Hypothalamus (tissue), 51 donors: ENCODE measurements at regions not wholly inside any gene's neighbourhood (a gene's known extent, or its start where the extent isn't known, plus 50 kb on each side); places are given as distances from the start of the nearest gene placed in this dataset.
A peak's percentile ranks its signal among the peaks of the same experiment; 100 is the strongest.

ENCODE experiments used
- DNase-seq, 51 donors: peaks; one replicate each; lab custom pipeline; 2025; lab: John Stamatoyannopoulos, UW

DNA sequence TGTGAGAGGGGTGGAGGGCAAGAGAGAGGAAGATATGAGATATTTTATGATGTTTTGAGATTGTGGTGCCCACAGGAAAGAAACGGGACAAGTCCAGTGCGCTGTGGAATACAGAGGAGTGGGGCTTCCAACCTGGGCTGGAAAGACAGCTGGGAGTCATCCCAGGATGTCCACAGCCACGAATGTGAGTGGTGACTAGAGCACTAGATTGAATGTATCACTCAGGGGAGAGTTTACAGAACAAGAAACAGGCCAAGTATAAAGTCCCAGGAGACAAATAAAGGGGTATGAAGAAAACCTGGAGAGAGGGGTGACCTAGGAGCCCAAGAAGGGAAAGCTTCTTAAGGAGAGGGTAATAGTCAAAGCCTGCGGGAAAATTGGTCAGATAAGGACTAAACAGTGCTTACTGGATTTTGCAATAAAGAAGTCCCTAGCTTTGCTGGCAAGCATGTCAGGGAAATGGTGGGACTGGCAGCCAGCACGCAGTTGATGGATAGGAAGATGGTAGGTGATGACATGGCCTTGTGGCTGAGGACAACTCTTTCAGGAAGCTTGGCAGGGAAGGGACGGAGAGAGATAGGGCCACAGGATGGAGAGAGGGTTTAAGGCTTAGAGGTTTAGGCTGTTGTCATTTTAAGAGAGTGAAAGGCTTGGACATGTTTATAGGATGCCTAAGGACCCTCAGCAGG, 114.5 kb downstream of the AXIN2 start:
- DNase-seq: no peak

DNA sequence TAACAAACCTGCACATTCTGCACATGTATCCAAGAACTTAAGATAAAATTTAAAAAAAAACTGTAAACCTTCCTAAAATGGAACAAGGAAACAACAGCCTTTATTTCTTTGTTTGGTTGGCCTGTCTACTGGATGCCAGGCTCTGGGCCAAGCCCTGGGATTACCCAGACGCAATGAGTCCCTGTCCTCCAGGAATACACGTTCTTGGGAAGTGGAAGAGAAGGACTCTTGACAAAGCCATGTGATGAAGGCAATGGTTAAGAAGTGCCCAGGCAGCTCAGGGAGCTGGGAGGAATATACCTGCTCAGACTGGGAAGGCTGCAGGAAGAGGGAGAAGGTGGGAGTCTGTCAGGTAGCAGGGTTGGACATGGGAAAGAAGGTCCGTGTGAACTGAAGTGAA, 115.4 kb downstream of the AXIN2 start:
- peak in 2 of 51 donors; percentile 1 to 3 for DNase-seq

DNA sequence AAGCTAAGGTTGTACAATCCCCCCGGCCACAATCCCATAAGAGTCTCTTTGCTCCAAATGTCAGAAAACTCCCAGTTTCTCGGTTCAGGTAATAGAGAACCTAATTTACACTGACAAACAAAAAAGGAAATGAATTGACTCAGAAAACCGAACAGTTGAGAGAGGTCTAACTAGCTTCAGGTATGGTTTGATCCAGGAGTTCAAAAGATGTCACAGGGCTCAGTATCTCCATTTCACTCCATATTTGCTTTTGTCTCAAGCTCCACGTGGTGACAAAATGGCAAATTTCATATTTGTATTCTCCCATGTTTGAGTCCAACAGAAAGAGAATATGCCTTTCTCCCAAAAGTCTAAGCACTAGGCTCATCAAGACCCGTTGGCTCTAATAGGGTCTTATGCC, 117.4 kb downstream of the AXIN2 start:
- no peak for DNase-seq

DNA sequence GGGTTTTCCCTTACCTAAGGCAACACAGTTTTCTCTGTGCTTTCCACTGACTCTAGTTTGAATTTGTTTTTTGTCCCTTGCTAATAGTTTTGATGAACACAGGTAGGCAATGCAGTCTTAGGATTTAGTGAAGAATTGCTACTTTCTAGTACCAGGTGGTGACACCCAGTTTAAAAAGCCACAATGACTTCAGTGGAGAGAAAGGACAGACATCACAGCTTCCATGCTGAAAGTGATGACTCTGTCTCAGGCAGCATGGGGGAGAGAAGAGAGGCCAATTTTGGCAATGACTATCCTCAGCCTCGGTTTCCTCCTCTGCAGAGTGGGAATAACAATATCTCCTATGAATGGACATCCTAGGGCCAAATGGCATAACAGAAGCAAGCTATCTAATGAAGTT, 118.8 kb downstream of the AXIN2 start:
- DNase-seq: no peak

DNA sequence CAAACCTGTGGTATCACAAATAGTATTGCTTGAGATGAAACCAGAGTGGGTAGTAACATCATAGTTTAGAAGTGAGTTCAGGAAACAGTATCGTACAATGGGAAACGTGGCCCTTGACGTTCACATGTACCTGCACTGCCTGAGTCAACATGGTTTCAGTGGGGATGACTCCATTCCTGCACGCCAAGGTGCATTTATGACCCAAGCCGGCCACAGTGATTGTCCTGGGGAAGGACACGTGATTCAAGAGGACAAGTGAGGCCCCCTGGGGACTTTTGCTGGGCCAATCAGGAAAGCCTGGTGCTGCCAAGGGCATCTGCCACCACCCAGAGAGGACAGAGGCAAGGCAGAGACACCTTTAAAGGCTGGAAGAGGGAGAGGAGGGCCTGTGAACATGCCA, 119.2 kb downstream of the AXIN2 start:
- DNase-seq: no peak

GRCh38 chr17:65441053-65441605, 120.3 kb downstream of the AXIN2 start:
- no peak for DNase-seq

DNA sequence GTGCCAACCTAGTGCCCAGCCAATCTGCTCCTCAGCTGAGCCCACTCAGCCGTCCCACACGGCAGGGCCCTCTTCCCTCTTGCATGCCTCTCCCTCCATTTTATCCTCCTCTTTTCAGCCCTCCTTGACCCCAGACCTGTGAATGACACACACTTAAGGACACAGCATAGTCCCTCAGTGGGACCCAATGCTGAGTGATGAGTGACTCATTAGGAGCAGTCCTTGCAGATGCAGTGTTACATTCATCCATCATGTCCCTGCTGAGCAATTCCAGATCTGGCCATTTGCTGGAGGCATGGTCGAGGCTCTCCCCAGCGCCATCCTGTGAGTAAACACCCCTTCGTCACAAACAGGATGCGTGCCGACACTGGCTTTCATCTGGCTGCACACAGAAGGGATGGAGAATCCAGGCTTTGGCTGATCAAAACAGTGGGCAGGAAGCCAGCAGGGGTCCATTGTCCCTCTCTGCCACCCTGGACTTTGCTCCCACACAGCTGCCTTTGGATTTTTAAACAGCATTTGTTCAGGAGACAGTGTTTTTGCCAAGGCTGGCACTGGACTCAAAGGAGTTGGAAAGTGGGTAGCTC, 122.6 kb downstream of the AXIN2 start:
- DNase-seq: peak in 14 of 51 donors; percentile 4 to 44 (median 17)

DNA sequence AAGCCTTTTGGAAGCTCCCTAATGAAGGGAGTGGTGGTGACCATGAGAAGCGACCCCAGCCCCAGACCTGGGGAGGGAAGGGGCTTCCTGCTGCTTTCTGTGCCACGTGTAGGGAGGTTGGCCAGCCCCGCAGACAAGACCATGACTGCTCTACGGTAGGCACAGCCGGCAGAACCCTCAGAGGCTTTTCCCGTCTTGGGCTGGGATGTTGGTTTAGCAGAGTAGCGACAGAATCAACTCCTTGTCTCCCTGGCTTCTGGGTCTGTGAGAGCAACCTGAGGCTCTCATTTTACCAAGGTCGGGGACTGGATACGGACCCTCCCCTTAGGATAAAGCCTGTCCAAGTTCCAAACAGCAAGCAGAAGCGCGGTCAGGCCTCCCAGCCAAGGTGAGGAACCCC, 123.3 kb downstream of the AXIN2 start:
- no peak for DNase-seq

DNA sequence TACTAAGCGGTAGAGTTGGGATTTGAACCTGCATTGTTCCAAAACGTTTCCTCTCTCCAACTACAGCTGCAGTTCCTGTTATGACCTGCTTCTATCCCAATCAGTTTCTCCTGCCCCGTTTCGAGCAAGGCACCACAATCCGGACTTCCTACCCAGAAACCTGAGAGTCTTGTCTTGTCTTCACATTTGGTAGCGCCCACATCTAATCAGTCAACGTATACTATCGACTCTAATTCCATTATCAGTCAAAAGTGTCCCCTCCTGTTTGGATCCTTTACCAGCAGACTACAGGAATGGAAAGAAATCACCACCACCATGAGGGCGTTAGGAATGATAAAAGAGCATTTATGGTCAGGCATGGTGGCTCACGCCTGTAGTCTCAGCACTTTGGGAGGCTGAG, 124.6 kb downstream of the AXIN2 start:
- no peak for DNase-seq

GRCh38 chr17:65434878-65435277, 126.6 kb downstream of the AXIN2 start:
- no peak for DNase-seq

DNA sequence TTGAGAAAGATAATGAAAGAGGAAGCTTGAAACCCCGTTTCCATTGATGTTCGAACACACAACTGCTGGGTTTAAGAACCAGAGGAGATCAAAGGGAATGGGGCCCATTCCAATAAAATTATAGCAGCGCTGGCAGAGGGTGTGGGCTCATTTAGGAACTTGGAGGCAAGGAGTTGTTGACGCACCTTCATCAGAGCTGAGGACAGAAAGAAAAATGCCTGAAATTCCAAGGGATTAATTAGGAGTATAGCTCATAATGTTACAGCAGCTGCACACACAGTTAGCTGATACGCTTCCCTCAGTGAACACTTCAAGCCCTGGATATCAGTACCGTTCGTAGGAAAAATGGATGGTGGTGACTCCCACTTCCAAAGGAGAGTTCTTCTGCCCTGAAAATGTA, 127.2 kb downstream of the AXIN2 start:
- DNase-seq: no peak

- DNase-seq: no peak
These were observed 127.9 kb downstream of the AXIN2 start for GRCh38 chr17:65433592-65433991.

DNA sequence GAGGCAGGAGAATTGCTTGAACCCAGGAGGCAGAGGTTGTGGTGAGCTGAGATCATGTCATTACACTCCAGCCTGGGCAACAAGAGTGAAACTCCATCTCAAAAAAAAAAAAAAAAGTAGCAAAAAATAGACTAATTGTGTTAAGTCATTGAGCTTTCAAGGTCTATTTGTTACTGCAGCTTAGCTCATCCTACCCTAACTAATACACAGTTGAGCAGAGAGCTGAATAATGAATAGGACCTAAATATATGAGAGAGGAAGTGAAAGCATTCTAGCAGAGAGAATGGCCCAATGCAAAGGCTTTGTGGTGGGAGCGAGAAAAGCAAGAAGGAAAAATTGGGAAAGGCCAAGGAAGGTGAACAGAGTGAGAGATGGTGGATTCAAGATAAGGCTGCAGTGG, 128.3 kb downstream of the AXIN2 start:
- DNase-seq: no peak

DNA sequence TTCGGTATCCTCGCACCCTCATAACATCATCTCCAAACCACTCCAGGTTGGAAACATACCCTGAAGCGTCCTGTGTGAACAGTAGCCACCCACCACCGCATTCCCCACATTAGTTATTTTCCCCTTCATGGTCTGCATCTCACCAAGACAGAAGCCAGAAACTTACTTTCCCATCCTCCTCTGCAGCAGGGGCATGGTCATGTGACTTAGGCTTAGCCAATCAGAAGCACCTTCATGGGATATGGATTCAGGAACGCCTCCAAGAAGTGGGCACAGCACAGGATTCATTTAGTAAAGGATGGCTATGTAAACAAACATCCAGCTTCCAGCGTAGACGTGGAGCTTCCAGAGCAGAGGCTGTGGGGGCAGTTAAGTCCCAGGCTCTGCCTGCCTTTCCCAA, 130.3 kb downstream of the AXIN2 start:
- no peak for DNase-seq

GRCh38 chr17:65430209-65430833, 131.1 kb downstream of the AXIN2 start:
- no peak for DNase-seq

DNA sequence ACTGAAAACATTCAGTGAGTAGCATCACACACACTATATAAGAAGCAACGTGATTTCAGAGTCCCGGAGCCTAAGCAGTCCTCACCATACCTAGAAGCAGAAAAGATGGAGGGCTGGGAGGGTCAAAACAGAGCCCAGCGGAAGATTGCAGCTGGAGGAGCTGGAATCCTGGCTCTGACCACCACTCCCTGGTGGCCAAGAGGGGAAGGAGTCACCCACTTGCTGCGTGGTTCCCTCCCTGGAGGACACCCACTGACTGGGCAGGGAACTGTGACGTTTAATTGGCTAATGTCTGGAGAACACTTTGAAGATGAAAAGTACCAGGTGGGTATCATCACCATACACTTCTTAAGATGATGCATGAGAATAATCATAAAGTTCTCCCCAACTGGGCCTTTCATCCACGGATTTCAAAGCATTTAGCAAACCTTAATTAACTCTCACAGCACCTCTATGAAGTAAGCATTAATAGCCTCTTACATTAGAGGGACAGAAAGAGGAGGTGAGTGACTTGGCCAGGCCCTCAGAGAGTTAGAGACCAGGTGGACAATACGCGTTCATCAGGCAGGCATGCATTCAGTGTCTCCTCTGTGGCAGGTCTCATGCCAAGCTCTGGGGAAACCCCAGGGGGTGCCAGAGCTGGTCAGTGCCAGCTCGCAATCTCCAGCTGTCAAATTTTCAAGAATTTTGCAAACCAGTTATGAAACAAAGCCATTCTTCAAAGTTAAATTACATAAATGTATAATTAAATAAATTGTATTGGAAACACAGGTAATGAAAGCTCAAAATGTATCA, 137.9 kb downstream of the AXIN2 start:
- no peak for DNase-seq

DNA sequence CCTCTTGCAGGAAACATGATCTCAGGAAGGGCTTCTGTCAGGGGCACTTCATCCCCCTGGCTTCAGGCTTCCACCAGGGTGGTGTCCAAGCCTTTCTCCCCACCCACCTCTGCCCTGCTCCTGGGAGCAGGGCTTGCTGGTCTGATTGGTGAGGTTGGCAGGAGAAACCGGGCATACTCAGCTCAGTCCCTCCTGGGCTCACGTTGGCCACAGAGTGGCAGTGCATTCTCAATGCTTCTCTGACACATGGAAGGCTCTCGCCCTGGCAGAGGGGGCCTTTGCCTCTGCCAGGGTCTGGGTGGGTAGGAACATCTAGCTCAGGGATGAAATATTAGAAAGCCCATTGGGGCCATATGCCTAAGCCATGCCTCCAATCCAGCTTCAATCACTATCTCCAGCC, 142.8 kb downstream of the AXIN2 start:
- DNase-seq: peak in 10 of 51 donors; percentile 3 to 21 (median 5)

DNA sequence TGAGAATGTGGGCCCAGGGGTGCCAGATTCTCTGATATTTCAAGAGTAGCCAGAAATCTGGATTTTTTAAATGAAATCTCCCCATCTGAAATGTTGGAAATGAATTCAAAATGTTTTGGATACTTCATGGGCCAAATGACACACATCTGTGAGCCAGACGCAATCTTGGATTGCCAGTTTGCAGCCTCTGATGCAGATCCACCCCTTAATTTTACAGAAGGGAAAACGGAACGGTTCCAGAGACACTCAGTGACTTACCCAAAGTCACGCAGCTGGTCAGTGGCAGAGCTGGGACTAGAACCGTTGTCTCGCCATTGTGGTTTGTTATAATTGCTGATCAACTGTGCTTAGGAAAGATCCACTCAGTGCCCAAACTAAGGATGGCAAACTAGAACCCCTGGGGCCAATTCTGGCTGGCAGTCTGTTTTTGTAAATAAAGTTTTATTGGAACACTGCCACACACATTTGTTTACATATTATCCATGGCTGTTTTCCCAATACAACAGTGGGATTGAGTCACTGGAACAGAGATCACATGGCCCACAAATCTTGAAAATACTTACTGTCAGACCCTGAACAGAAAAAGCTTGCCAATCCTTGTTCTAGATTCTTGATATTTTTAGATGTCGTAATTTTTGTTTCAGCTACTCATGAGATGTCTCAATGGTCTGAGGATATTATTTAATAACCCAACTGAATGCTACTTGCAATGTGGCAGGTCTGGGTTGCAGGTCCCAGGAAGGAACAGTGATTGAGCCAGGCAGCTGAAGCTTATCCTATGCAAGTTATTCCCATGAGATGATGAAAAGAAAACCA, 143.8 kb downstream of the AXIN2 start:
- no peak for DNase-seq

DNA sequence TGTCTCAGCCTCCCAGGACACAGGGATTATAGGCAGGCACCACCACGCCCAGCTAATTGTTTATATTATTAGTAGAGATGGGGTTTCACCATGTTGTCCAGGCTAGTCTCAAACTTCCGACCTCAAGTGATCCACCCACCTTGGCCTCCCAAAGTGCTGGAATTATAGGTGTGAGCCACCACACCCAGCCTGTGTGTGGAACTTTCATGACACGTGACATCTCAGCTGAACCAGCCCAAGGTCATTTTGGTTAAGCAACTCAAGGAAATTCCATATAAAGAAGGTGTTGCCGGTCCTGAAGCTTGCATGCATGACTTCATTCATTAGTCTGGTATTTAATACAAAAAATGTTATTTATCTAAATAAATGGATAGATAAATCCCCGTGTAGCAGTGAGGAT, 145.5 kb downstream of the AXIN2 start:
- no peak for DNase-seq

- DNase-seq: no peak
These were observed 148.1 kb downstream of the AXIN2 start for GRCh38 chr17:65413390-65413789.
